ENCODE measurements at regions not wholly inside any gene's neighbourhood (a gene's known extent, or its start where the extent isn't known, plus 50 kb on each side); places are given as distances from the start of the nearest gene placed in this dataset.

DNA sequence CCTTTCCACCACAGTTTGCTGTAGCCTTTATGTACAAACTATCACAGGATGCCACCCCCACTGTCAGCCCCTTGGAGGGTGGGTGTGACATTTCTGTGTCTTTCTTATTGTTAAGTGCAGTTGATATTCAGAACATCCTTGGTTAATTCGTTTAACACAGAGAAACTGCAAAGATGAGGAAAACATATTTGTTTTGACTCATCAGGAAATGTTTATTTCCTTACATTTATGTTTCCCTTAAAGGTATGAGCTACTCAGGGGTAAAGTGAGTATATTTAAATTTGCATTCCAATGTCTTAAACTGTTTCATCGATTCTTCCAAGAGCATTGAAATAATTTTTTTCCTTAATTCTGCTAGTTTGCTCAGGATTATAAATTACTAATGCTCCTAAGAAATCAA is 243.4 kb downstream of the RDH14 start:
- WGBS (ENCODE audit: insufficient coverage): no CpG with 5 or more reads among the region's 2 CpGs
- POLR2A ChIA-PET: no interaction called here

DNA sequence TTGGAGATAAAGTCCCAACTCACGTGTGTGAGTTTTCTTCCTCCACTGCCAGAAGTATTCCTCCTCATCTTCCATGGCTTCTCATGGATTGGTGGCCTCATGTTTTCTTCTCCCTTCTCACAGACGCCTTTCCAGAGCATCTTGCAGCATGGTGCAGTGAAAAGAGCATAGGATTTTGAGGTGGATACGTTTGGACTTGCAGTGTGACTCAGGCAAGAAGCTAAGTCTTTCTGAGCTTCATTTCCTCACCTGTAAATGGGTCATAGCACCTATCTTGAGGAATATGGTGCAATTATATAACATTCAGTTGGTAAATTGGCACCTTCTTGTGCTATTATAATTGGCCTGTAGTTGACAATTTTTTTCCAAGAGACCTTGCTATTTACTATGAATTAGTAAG is 247.6 kb downstream of the RDH14 start:
- POLR2A ChIA-PET: no interaction called here
- Mint-ChIP-seq H3K4me3 (no peak overlapping the region), H3K9me3 (ENCODE audit: insufficient read depth) (peaks cover 4% of the 10 kb centered on the region)

More for the DNA sequence above, 243.4 kb downstream of the RDH14 start:
- DNase-seq (no peak), ATAC-seq (ENCODE audit: low read depth) (no peak)
- H3K4me1 ChIP-seq (ENCODE audit: control insufficient read depth in 2 of 2, insufficient read depth in 2 of 2, low read length in 2 of 2): no peaks in the 10 kb centered on the region
- H3K27ac ChIP-seq (ENCODE audit: low read length in 2 of 2): no peak overlapping the region
- H3K27me3 Mint-ChIP-seq: peaks cover 3% of the 10 kb centered on the region
- no peaks in the 10 kb centered on the region for H3K27me3 ChIP-seq (replicated peaks in 1 of 4; ENCODE audit: control extremely low read depth in 1 of 4, control insufficient read depth in 3 of 4, insufficient read depth in 4 of 4, low read length in 3 of 4)
- intact Hi-C loops (cut with micrococcal nuclease): no loop called here
- H3K4me2 ChIP-seq (replicated peaks; ENCODE audit: low read depth, low read length, poor library complexity, severe bottlenecking): no peak overlapping the region
- no peak overlapping the region for H3K27ac Mint-ChIP-seq
- no peak overlapping the region for H2AFZ ChIP-seq (ENCODE audit: insufficient read depth, low read depth, low read length, poor library complexity, severe bottlenecking)
- H3K9ac ChIP-seq (ENCODE audit: low read length): no peak overlapping the region
- no peak overlapping the region for H3K4me3 ChIP-seq (ENCODE audit: control extremely low read depth in 1 of 5, extremely low read depth in 1 of 5, insufficient read depth in 1 of 5, low read depth in 2 of 5, low read length in 4 of 5)
- H3K9me3 Mint-ChIP-seq (ENCODE audit: insufficient read depth): peaks cover 4% of the 10 kb centered on the region
- no peak for TF ChIP-seq EZH2 (IDR thresholded peaks at IDR 0.05; ENCODE audit: borderline replicate concordance, insufficient read depth, low read depth, low read length, poor library complexity, severe bottlenecking)
- TF ChIP-seq, protein P1, sequence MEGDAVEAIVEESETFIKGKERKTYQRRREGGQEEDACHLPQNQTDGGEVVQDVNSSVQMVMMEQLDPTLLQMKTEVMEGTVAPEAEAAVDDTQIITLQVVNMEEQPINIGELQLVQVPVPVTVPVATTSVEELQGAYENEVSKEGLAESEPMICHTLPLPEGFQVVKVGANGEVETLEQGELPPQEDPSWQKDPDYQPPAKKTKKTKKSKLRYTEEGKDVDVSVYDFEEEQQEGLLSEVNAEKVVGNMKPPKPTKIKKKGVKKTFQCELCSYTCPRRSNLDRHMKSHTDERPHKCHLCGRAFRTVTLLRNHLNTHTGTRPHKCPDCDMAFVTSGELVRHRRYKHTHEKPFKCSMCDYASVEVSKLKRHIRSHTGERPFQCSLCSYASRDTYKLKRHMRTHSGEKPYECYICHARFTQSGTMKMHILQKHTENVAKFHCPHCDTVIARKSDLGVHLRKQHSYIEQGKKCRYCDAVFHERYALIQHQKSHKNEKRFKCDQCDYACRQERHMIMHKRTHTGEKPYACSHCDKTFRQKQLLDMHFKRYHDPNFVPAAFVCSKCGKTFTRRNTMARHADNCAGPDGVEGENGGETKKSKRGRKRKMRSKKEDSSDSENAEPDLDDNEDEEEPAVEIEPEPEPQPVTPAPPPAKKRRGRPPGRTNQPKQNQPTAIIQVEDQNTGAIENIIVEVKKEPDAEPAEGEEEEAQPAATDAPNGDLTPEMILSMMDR (IDR thresholded peaks at IDR 0.05): no peak
- no peaks in the 10 kb centered on the region for H3K4me1 Mint-ChIP-seq
- no peaks in the 10 kb centered on the region for H3K9me3 ChIP-seq (ENCODE audit: control extremely low read depth in 1 of 3, control insufficient read depth in 2 of 3, insufficient read depth in 1 of 3, low read length in 2 of 3)
- H3K36me3 ChIP-seq (replicated peaks in 1 of 2; ENCODE audit: control extremely low read depth in 1 of 2, control insufficient read depth in 1 of 2, extremely low read depth in 1 of 2, insufficient read depth in 2 of 2, low read length in 1 of 2): no peaks in the 10 kb centered on the region
- H3K79me2 ChIP-seq (ENCODE audit: control insufficient read depth, insufficient read depth, low read length): no peaks in the 10 kb centered on the region
- CTCF ChIA-PET: no interaction called here
- no peaks in the 10 kb centered on the region for H4K20me1 ChIP-seq (ENCODE audit: control insufficient read depth, insufficient read depth, low read length, poor library complexity, severe bottlenecking)
- no peak overlapping the region for H3K4me3 Mint-ChIP-seq

More for the DNA sequence above, 247.6 kb downstream of the RDH14 start:
- WGBS (ENCODE audit: insufficient coverage): 100% methylated on average over 1 of the region's 3 CpGs
- no peak overlapping the region for H3K27ac Mint-ChIP-seq
- Histone ChIP-seq H3K4me2 (replicated peaks; ENCODE audit: low read depth, low read length, poor library complexity, severe bottlenecking) (no peak overlapping the region), H2AFZ (ENCODE audit: insufficient read depth, low read depth, low read length, poor library complexity, severe bottlenecking) (no peak overlapping the region), H3K4me1 (ENCODE audit: control insufficient read depth in 2 of 2, insufficient read depth in 2 of 2, low read length in 2 of 2) (no peaks in the 10 kb centered on the region), H3K9ac (ENCODE audit: low read length) (no peak overlapping the region), H3K4me3 (ENCODE audit: control extremely low read depth in 1 of 5, extremely low read depth in 1 of 5, insufficient read depth in 1 of 5, low read depth in 2 of 5, low read length in 4 of 5) (no peak overlapping the region), H3K9me3 (ENCODE audit: control extremely low read depth in 1 of 3, control insufficient read depth in 2 of 3, insufficient read depth in 1 of 3, low read length in 2 of 3) (no peaks in the 10 kb centered on the region), H4K20me1 (ENCODE audit: control insufficient read depth, insufficient read depth, low read length, poor library complexity, severe bottlenecking) (no peaks in the 10 kb centered on the region), H3K27me3 (replicated peaks in 1 of 4; ENCODE audit: control extremely low read depth in 1 of 4, control insufficient read depth in 3 of 4, insufficient read depth in 4 of 4, low read length in 3 of 4) (no peaks in the 10 kb centered on the region), H3K36me3 (replicated peaks in 1 of 2; ENCODE audit: control extremely low read depth in 1 of 2, control insufficient read depth in 1 of 2, extremely low read depth in 1 of 2, insufficient read depth in 2 of 2, low read length in 1 of 2) (no peaks in the 10 kb centered on the region), H3K27ac (ENCODE audit: low read length in 2 of 2) (no peak overlapping the region), H3K79me2 (ENCODE audit: control insufficient read depth, insufficient read depth, low read length) (no peaks in the 10 kb centered on the region)
- DNase-seq: no peak
- TF ChIP-seq EZH2 (IDR thresholded peaks at IDR 0.05; ENCODE audit: borderline replicate concordance, insufficient read depth, low read depth, low read length, poor library complexity, severe bottlenecking): no peak
- TF ChIP-seq, protein P1 (IDR thresholded peaks at IDR 0.05): no peak
- H3K27me3 Mint-ChIP-seq: peaks cover 5% of the 10 kb centered on the region
- no peaks in the 10 kb centered on the region for H3K4me1 Mint-ChIP-seq
- intact Hi-C loops (cut with micrococcal nuclease): no loop called here
- no peak for ATAC-seq (ENCODE audit: low read depth)
- CTCF ChIA-PET: interaction anchor here (1.4 kb wide), 1 partner anchor 9 kb away, joined by 3 read pairs; no protein-coding TSS in a partner anchor

Data from B cell (primary cell).